Stimulated activated CD8-positive, alpha-beta memory T cell treated with anti-CD3 and anti-CD28 coated beads, Interleukin-7, amount 100 ng/mL, for 4 hours (primary cell): ENCODE measurements at regions not wholly inside any gene's neighbourhood (a gene's known extent, or its start where the extent isn't known, plus 50 kb on each side); places are given as distances from the start of the nearest gene placed in this dataset.

ENCODE experiments used
- DNase-seq, 2 donors: peaks; one replicate each; pipeline ENCODE4 v3.0.0-alpha.2; 2020; ENCODE audit warnings: low read depth in 2 of 2

DNA sequence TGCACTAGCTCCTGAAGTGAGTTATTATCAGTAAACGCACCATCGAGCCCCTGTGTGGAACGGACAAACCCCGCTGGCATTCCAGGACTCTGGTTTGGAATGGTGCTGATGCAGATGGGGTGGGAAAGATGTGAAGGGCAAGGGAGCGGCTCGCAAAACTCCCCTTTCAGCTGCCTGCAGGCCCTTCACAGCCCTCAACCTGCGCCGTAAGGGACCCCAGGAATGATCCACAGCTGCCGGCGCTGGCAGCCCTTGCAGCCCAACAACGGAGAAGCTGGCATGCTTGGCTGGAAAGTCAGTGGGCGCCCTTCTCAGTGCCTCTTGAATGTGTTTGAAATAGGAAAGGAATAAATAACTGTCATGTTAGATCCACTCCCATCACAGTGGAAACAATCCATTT is 1445.5 kb downstream of the BRD1 start:
- no peak for DNase-seq

DNA sequence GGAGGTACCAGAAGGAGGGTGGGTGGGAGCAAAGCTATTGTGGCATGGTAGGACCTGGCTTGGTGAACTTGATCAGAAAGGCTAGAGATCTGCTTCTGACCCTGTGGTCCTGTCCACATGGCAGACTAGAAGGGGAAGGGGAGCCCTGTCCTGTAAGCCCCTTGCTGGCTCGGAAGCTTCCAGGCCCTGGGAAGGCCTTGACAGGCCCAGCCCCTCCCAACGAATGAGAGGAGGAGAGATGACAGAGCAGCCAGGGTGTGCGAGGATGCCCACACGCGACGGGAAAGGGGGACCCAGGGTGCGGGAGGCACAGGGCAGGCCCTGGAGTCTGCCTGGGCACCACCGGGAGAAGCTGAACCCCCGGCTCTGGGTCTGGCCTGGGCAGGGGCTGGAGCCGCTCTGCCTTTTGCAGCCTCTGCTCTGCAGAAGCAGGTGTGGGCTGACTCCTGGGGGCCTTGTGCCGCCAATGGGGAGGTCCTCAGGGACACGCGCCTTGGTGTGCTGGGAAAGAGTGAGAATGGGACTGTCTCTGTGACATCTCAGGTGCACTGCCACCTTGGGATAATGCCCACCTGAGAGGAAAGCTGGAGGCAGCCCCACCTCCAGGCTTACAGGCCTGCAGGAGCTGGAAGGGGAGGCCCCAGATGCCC is 1447.5 kb downstream of the BRD1 start:
- DNase-seq = no peak

DNA sequence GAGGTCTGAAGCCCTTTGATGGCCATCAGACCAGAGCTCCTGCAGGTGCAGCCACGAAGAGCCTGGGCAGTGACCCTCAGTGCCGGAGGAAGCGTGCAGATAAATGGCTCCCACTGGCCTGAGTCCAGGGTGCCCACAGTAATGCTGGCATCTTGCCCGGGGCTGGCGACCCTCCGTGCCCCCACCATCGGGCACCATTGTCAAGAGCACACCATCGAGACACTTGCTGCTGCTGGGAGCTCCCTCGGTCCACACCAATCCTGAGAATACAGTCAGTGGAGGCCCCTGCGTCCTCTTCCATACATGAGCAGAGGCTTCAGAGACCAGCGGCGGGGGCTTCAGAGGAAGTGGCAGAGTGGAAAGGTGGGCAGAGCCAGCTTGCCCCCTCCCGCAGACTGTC is 1448.3 kb downstream of the BRD1 start:
- no peak for DNase-seq

DNA sequence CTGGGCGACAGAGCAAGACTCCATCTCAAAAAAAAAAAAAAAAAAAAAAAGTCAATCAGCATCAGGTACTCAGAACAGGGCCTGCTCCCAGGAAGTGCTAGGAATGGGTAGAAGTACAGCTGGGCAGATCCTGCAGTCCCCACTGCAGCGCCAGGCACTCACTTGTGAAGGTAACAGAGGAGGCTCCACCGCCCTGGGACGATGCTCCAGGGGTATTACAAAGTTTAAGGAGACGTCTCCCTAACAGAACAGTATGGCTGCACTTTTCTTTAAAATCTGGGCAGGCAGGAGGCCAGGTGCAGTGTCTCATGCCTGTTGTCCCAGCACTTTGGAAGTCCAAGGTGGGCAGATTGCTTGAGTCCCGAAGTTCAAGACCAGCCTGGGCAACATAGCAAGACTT is 1449.0 kb downstream of the BRD1 start:
- DNase-seq = no peak

DNA sequence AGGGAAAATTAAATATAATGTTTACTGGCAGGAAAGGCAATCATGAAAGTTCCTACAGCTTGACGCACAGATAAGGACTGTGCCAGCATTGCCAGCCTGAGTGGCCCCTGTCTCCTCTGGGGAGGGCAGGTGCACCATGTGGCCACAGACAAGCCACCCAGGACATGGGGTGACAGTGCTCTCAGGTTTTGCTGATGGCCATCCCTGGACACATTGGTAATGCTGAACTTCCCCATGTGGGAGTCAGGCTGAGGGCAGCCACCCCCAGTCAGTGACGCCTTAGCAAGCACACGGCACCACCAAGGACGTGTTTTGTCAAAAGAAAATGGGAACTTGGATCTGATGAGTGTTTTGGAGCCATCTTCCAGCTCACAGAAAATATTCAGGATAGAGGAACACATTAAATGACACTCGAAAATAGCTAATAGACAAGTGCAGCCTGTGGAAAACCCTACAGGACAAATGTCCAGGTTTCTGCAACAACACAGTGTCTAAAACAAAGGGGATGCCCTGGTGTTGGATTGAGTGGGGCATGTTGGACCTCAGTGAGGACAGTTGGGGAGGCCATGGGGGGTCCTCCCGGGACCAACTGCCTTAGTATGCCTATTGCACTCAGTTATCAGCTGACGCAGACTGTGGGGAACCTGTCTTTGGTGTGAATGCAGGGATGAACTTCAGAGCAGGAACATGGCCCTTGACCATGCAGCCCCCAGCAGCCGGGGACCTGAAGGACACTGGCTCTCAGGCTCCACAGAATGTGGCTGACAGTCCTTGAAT is 1450.5 kb downstream of the BRD1 start:
- DNase-seq = no peak

DNA sequence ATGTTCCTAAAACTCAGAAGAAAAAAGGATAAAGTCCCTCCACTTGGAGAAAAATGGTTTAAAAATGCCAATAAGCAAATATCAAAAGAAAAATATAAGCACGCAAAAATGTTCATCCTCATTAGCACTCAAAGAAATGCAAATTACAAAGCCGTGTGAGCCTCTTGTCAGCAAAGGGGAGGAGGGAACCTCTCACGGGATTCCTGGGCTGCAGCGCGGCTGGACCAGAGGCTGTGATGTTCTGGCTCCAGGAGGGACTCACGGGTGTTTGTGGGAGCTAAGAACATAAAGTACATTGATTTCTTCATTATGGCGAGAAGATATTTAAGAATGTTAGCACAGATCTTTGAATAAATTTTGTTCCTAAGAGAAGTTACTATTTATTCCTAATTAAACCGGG is 1451.2 kb downstream of the BRD1 start:
- no peak for DNase-seq

DNA sequence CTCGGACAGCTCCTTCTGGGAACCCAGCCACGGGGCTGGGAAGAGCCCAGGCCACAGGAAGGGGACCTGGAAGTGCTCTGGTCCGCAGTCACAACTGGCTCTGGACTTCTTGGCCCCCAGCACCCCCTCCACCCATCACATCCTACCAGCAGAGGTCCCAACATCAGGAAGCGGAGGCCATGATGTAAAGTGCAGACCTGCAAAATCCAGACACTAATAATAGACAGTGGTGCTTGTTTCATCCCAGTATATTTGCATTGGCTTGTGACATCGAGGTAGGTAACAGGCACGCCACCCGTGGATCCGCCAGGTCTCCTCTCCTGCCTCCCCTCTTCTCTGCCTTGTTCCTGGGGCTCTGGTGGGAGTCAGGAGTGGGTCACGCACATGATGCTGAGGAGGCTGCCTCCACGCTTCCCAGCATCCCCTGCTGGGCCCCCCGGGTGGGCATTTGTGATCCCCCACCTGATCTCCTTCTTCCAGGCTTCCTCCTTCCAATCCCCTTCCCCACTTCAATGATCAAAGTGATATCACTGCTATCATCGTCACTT is 1454.0 kb downstream of the BRD1 start:
- DNase-seq = no peak

DNA sequence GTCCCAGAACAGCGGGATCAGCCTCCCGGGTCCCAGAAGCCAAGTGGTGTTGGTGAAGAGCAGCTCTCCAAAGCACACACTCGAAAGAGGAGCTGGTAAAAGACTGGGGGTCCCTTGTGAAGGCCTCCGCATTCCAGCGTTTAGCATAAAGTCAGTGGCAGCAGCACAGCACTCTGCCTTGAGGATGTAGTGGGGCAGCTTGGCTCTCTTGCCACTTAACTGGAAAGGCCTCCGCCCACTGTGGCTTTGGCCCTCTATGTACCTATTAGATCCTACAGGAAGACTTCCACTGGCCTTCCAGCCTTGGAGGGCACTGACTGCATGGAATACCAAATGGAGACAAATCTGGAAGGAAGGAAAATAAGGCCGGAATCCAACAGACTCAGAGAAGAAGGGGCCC is 1455.3 kb downstream of the BRD1 start:
- DNase-seq = no peak

DNA sequence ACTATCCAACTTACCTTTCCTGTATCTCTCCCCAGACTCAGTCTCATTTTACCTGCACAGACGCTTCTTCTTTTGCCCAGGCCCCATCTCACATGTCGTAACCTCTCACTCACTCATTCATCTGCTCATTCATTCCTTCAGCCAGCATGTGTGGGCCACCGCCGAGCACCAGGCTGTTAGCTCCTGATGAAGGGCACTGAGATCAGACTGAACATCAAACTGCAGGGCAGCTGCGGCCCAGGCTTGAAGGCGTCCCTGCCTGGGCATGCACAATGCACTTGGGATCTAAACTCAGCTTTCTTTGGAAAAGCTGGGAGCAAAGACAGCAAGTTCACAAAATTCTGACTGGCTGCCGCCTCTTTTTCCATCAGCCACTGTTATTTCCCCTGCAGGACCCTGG is 1456.3 kb downstream of the BRD1 start:
- no peak for DNase-seq

DNA sequence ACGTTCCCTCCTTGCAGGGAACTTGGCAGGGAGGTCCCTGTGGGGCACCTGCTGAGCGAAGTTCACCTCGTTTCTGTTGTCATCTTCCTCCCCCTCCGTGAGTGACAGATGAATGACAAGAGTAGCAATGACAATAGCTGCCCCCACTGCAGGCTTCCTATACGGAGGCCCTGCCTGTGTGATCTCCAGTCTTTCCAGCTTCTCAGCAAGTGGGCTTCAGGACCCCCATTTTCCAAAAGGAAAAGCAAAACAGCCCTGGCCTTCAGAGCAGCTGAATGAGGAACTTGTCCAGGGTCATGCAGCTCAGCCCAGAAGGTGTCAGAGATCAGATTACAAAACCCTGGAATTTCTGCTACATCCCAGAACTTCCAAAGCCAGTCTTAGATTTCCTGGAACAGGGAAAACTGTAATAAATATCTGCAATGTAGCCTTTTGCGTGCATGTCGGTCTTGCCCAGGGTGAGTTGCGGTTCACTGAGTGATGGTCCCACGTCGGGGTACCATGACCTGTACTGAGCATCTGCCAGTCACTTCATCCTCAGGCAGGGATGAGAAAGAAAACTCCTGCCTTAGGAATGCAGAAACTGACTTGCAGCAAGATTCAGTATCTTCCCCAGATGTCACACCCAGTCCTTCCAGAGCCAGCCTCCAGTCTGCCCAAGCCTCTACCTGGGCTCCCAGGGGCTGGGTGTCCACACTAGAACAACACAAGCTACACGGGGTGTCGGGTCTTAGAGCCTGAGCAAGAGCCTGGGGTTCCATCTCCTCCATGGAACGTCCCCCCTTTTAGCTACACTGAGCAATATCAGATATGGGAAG is 1457.0 kb downstream of the BRD1 start:
- no peak for DNase-seq

DNA sequence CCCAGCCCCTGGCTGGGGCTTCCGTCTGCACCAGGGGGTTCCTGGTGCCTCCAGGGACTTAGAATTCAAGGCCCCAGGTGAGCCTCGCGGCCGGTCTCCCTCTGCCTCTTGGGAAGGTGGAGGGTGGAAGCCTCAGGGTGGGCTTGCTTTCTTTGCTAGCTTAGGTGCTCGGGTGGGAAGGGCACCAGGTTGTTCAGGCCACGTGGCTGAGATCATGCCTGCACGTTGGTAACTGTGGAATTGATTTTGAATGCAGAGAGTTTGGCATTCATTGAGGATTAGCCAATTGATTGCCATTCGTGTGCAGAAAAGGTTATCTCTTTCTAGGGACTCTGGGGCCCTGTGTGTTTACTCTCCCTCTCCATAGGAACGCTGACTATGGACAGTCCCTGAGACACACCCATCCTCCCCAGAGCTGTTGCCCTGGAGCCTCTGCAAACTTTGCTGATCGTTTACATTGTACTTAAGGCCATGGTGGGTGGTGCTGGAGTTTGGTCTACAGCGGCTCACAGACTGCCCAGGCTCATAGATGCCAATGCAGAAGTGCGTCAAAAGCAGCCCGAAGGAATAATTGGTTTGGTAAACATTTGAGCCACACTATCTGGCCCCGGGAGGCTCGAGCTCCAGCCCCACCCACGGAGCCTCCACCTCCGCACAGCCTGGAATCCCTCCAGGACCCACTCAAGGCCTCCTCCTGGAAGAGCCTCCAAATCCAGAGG is 1457.7 kb downstream of the BRD1 start:
- DNase-seq = no peak

DNA sequence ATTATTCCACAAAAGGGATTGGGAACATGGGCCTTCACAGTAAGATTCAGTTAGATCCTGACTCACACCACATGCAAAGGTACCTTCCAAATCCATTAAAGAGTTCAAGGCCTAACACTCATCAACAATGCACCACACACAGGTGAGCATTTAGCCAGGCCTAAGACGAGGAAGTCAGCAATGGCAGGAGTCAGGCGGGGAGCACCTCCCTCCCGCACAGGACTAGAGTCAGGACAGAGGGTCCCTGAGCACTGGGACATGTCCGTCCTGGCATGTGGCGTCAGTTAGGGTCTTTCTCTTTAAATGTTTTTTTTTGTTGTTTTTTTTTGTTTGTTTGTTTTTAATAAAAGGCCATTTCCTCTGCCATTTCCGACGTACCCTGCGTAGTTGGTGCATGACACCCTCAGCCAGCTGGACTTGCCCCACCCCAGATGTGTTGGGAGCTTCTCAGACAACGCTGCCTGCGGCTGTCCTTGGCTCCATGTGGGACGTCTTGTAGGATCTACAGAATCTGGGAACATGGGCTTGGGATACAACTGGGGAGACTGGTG is 1458.6 kb downstream of the BRD1 start:
- DNase-seq = no peak

DNA sequence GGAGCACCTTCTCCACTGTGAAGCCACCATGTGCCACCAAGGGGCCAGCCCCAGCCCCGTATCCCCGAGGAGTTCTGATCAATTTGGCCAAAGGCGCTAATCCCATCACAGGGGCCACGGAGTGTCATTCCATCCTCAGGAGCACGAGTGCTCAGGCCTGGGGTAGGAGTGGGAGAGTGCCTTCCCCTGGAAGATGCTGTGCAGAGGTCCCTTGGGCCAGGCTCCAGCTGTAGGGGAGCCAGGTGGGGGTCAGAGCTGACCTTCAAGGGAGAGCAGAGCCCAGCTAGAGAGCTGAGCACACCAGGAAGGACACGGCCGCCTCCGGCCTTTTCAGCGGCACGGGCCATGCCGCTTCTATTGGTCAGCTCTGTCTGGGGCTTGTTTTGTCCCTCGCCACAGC is 1459.9 kb downstream of the BRD1 start:
- DNase-seq = no peak

DNA sequence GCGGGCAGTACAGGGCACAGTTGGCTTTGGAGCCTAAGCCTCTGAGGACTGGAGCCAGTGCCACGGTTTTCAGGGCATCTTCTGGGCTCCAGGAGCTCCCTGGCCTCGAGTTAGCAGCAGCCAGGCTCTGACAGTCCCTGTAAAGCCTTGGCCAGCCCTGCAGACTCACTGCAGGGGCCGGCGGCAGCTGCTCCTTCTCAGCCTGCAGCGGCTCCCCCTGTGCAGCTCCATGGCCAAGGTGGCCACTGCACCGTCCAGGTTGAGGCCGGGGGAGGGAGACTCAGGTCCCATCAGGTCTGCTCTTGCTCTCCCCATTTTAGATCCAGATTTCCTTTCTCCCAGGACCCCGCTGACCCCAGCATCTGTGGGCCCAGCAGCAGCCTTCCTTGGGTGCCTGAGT is 1461.1 kb downstream of the BRD1 start:
- DNase-seq = no peak

DNA sequence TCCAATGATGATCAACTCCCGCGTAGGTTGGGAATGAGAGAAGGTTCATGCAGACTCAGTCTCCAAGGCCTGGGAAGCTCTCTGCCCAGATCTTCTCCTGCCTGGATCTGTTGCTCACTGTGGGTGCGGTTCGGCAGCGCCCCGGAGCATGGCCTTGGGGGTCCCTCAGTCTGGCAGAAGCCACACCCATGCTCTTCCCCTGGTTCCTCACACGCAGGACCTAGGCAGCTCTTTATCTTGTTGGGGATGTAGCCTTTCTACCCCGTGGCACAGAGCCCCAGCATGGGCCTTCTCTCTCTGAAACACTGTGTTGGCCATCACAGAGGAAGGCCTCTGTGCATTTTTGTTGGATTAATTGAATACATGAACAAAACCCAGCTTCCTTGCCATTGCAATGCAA is 1461.6 kb downstream of the BRD1 start:
- no peak for DNase-seq

DNA sequence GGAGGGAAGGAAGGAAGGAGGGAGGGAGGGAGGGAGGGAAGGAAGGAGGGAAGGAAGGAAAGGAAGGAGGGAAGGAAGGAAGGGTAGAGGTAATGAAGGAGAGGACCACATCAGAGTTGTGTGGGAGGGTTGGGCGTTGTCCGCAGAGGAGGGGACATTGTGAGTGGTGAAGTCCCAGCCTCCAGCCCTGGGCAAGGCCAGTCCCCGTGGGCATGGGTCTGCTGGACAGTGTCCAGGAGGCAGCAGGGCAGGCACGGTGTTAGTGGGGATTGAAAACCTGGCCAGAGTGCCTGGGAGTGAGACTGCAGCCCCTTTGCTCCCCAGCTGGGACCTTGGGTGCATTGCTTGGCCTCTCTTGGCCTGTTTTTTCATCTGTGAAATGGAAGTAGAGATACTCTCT is 1462.3 kb downstream of the BRD1 start:
- no peak for DNase-seq

DNA sequence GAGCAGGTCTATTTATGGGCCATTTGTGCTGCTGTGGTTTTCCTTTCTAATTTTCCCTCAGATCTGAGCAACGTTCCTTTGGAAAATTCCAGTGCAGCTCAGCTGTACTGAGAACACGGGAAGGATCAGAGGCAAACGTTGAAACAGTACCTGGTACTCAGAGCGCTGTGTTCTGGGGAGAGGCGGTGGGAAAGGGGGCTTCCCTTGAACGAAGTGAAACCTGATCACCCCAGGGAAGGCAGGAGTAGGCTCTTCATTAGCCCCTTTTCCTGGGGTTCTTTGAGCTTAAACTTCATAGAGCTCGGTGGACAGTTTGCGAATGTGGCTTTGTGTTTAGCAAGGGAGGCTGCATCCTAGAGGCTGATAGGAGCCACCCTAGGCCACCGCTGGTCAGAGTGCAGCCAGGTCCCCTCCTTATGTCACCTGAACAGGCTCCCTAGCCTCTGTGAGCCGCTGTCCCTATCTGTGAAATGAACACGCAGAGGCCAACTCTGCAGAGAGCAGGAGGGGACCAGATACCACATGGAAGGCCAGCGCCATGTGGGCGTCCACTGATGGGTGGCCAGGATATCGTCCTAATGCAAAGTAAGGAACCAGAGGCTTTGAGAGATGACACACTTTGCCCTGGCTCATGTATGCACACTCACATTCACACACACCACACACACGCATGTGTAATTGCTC is 1464.8 kb downstream of the BRD1 start:
- no peak for DNase-seq

DNA sequence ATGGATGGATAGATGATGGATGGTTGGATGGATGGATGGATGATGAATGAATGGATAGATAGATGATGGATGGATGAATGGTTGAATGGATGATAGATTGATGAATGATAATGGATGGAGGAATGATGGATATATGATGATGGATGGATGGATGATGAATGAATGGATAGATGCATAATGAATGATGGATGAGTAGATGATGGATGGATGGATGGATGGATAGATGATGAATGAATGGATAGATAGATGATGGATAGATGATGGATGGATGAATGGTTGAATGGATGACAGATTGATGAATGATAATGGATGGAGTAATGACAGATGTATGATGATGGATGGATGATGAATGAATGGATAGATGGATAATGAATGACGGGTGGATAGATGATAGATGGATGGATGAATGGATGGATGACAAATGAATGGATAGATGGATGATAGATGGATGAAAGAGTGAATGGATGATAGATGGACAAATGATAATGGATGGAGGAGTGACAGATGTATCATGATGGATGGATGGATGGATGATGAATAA is 1466.5 kb downstream of the BRD1 start:
- no peak for DNase-seq

DNA sequence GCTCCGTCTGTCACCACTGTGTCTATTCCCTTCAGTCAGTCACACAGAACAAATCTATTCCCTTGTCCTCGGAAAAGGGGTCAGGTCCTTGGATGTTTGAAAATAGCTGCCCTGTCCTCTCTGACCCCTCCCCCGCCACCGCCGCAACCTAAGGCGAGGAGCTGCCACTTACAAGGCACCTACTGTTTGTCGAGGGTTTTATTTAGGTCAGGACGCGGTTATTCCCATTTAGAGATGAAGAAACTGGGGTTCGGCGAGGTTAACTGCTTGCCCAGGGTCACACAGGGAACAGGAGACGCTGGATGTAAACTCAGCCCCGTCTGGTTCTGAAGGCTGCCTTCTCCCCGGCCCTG is 1468.1 kb downstream of the BRD1 start:
- DNase-seq = no peak

DNA sequence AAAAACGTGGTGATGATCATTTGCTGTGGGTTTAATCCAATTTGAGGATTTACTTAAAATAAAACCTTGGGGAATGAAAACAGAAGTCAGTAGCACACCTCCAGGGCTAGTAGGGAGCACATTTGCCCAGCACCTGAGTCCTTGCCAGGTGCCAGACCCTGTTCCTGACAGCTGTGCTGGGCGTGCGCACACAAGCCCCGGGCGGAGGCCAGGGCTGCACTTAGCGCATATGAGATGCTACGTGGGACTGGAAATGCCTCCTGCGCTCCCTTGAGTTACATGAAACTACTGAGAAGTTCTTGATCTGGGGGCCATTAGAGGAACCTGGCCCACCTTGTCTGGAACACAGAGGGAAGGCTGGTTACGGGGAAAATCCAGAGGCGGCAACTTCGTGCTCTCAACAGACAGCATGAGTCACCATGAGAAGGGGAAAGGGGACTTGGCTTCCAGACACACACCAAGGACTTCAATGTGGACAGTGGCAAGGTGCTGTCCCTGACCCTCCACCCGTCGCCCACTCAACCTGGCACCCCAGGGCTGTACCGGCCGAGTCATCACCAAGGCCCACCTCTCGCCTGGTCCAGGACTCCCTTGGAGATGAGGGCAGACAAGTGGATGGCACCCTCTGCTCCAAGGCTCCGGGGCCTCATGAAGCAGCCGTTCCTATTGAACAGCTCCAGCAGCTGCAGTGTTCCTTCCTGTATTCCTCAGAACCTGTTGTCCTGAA is 1468.6 kb downstream of the BRD1 start:
- DNase-seq = no peak
